Mesenchymal stem cell (in vitro differentiated cells and primary cell): ENCODE measurements at regions not wholly inside any gene's neighbourhood (a gene's known extent, or its start where the extent isn't known, plus 50 kb on each side); places are given as distances from the start of the nearest gene placed in this dataset.
"Not testable (repeated sequence)": the region's sequence is repeated elsewhere in the genome, so short reads cannot be mapped to it uniquely, and the experiment has no call there.

Experiments
- DNase-seq: peaks from one replicate; pipeline ENCODE4 v3.0.0-alpha.2; 2013
- H2AFZ ChIP-seq: one replicate; pipeline ENCODE4 v1.6.1; 2013; ENCODE audit warnings: low read depth, mild to moderate bottlenecking, control low read depth, inconsistent platforms, low read length, moderate library complexity
- H2AK5ac ChIP-seq: 2 replicates; pipeline ENCODE4 v1.6.1; 2013; ENCODE audit warnings: low read length, moderate library complexity, mild to moderate bottlenecking, inconsistent platforms; ENCODE audit not compliant: severe bottlenecking
- H2BK120ac ChIP-seq: one replicate; pipeline ENCODE4 v1.6.1; 2013; ENCODE audit warnings: low read depth, mild to moderate bottlenecking, inconsistent platforms, low read length, moderate library complexity
- H2BK12ac ChIP-seq, 2 experiments: one replicate each; pipeline ENCODE4 v1.6.1; 2013; ENCODE audit warnings: inconsistent platforms in 2 of 2, low read length in 2 of 2, mild to moderate bottlenecking in 2 of 2, moderate library complexity in 2 of 2, control low read depth in 1 of 2
- H2BK15ac ChIP-seq: one replicate; pipeline ENCODE4 v1.6.1; 2013; ENCODE audit warnings: mild to moderate bottlenecking, low read depth, inconsistent platforms; ENCODE audit not compliant: poor library complexity, severe bottlenecking
- H2BK5ac ChIP-seq: 2 replicates; pipeline ENCODE4 v1.6.1; 2013; ENCODE audit warnings: low read depth, mild to moderate bottlenecking, low read length, control low read depth, inconsistent platforms; ENCODE audit not compliant: poor library complexity, severe bottlenecking
- H3K14ac ChIP-seq, 2 experiments: one replicate each; pipeline ENCODE4 v1.6.1; 2013; ENCODE audit warnings: inconsistent platforms in 2 of 2, low read length in 2 of 2, control low read depth in 1 of 2, mild to moderate bottlenecking in 1 of 2, moderate library complexity in 1 of 2
- H3K18ac ChIP-seq, 2 experiments: one replicate each; pipeline ENCODE4 v1.6.1; 2013; ENCODE audit warnings: inconsistent platforms in 2 of 2, low read length in 2 of 2, control low read depth in 1 of 2, low read depth in 1 of 2, mild to moderate bottlenecking in 1 of 2
- H3K23ac ChIP-seq, 2 experiments: one replicate each; pipeline ENCODE4 v1.6.1; 2013; ENCODE audit warnings: inconsistent platforms in 2 of 2, low read length in 2 of 2, mild to moderate bottlenecking in 2 of 2, moderate library complexity in 2 of 2, control low read depth in 1 of 2
- H3K27ac ChIP-seq: 2 replicates; pipeline ENCODE4 v1.5.1; 2013; ENCODE audit warnings: mild to moderate bottlenecking, moderate library complexity, low read length, control low read depth, inconsistent platforms; ENCODE audit not compliant: poor library complexity, severe bottlenecking
- H3K27me3 ChIP-seq, 2 experiments: 2 replicates each; pipeline versions ENCODE4 v1.6.1 to v1.7.0; 2013; ENCODE audit warnings: low read length in 2 of 2, mild to moderate bottlenecking in 2 of 2, moderate library complexity in 2 of 2, control low read depth in 1 of 2, inconsistent platforms in 1 of 2; ENCODE audit not compliant: control insufficient read depth in 1 of 2, insufficient read depth in 1 of 2
- H3K36me3 ChIP-seq, 2 experiments: 2 replicates each; pipeline versions ENCODE4 v1.6.1 to v1.7.0; 2013; ENCODE audit warnings: low read length in 2 of 2, control low read depth in 1 of 2, inconsistent platforms in 1 of 2, low read depth in 1 of 2, mild to moderate bottlenecking in 1 of 2; ENCODE audit not compliant: insufficient read depth in 2 of 2, control insufficient read depth in 1 of 2
- H3K4ac ChIP-seq, 2 experiments: one replicate each; pipeline ENCODE4 v1.6.1; 2013; ENCODE audit warnings: inconsistent platforms in 2 of 2, low read length in 2 of 2, mild to moderate bottlenecking in 2 of 2, moderate library complexity in 2 of 2, control low read depth in 1 of 2, low read depth in 1 of 2
- H3K4me1 ChIP-seq: 2 replicates; pipeline ENCODE4 v1.6.1; 2013; ENCODE audit warnings: low read depth, low read length, control low read depth; ENCODE audit not compliant: control insufficient read depth, insufficient read depth
- H3K4me2 ChIP-seq: 2 replicates; pipeline ENCODE4 v1.6.1; 2013; ENCODE audit warnings: low read length, mild to moderate bottlenecking, inconsistent platforms; ENCODE audit not compliant: poor library complexity, severe bottlenecking
- H3K4me3 ChIP-seq, 2 experiments: 2 replicates each; pipeline versions ENCODE4 v1.5.1 to v1.7.0; 2013; ENCODE audit warnings: low read length in 2 of 2, mild to moderate bottlenecking in 2 of 2, control low read depth in 1 of 2, low read depth in 1 of 2; ENCODE audit not compliant: insufficient read depth in 1 of 2
- H3K79me1 ChIP-seq: replicated peaks from 2 replicates; pipeline ENCODE4 v1.6.1; 2013; ENCODE audit warnings: mild to moderate bottlenecking, control low read depth, low read length, inconsistent platforms; ENCODE audit not compliant: poor library complexity, severe bottlenecking
- H3K9ac ChIP-seq: 2 replicates; pipeline ENCODE4 v1.7.0; 2013; ENCODE audit warnings: mild to moderate bottlenecking, low read length, moderate library complexity
- H3K9me3 ChIP-seq: 2 replicates; pipeline ENCODE4 v1.7.0; 2013; ENCODE audit warnings: mild to moderate bottlenecking, low read length; ENCODE audit not compliant: control insufficient read depth
- H4K8ac ChIP-seq: one replicate; pipeline ENCODE4 v1.6.1; 2013; ENCODE audit warnings: inconsistent platforms, mild to moderate bottlenecking, low read length, moderate library complexity
- H4K91ac ChIP-seq: one replicate; pipeline ENCODE4 v1.6.1; 2013; ENCODE audit warnings: mild to moderate bottlenecking, low read length, inconsistent platforms
- WGBS: methylation state at CpG from one replicate; pipeline ENCODE4 v1.1.7; 2013; ENCODE audit warnings: mixed read lengths; 5-methylcytosine and 5-hydroxymethylcytosine counted together

- H2AFZ ChIP-seq, H3K27ac ChIP-seq, H3K4me3 ChIP-seq, H3K36me3 ChIP-seq, H2BK12ac ChIP-seq, H3K14ac ChIP-seq, DNase-seq, H3K9ac ChIP-seq, H3K18ac ChIP-seq, H2BK15ac ChIP-seq, H2BK5ac ChIP-seq, H4K91ac ChIP-seq, H3K4me1 ChIP-seq, H3K27me3 ChIP-seq, H2BK120ac ChIP-seq, H3K4ac ChIP-seq, H2AK5ac ChIP-seq, H3K79me1 ChIP-seq, H3K4me2 ChIP-seq, H3K23ac ChIP-seq, H4K8ac ChIP-seq: not testable (repeated sequence)
- 99% methylated on average over 5 of the region's 5 CpGs for WGBS
- H3K9me3 ChIP-seq = peaks cover 12% of the 10 kb centered on the region
Observed at GRCh38 chr18:30141506-30141905, 901.0 kb downstream of the DSC3 start.

- no peak overlapping the region for H2BK12ac ChIP-seq
- no peak overlapping the region for H3K4ac ChIP-seq
- no peak overlapping the region for H3K18ac ChIP-seq
- no peak overlapping the region for H3K14ac ChIP-seq
- no peak overlapping the region for H2BK15ac ChIP-seq
- WGBS = 89% methylated on average over 4 of the region's 5 CpGs
- no peak overlapping the region for H3K27ac ChIP-seq
- DNase-seq = no peak
- no peak overlapping the region for H3K4me2 ChIP-seq
- no peaks in the 10 kb centered on the region for H3K27me3 ChIP-seq
- H3K4me1 ChIP-seq = no peaks in the 10 kb centered on the region
- H3K4me3 ChIP-seq = no peak overlapping the region
- H2AK5ac ChIP-seq = no peak overlapping the region
- H3K79me1 ChIP-seq = no peaks in the 10 kb centered on the region
- no peak overlapping the region for H3K23ac ChIP-seq
- H2BK5ac ChIP-seq = no peak overlapping the region
- H4K8ac ChIP-seq = no peak overlapping the region
- no peak overlapping the region for H4K91ac ChIP-seq
- no peak overlapping the region for H3K9ac ChIP-seq
- no peak overlapping the region for H2BK120ac ChIP-seq
- H2AFZ ChIP-seq = no peak overlapping the region
- H3K9me3 ChIP-seq = peaks cover 12% of the 10 kb centered on the region
- no peaks in the 10 kb centered on the region for H3K36me3 ChIP-seq
Observed at GRCh38 chr18:30139631-30140287, 902.8 kb downstream of the DSC3 start.

- no peak overlapping the region for H2BK120ac ChIP-seq
- H3K4me2 ChIP-seq = no peak overlapping the region
- H3K79me1 ChIP-seq = no peaks in the 10 kb centered on the region
- no peak overlapping the region for H2BK12ac ChIP-seq
- no peak overlapping the region for H3K9ac ChIP-seq
- H3K14ac ChIP-seq = no peak overlapping the region
- 84% methylated on average over 4 of the region's 4 CpGs for WGBS
- H3K27me3 ChIP-seq = no peaks in the 10 kb centered on the region
- H3K36me3 ChIP-seq = no peaks in the 10 kb centered on the region
- no peak overlapping the region for H4K8ac ChIP-seq
- H3K27ac ChIP-seq = no peak overlapping the region
- H2AFZ ChIP-seq = no peak overlapping the region
- H3K9me3 ChIP-seq = peaks cover 12% of the 10 kb centered on the region
- no peak overlapping the region for H2AK5ac ChIP-seq
- no peak overlapping the region for H4K91ac ChIP-seq
- H3K4ac ChIP-seq = no peak overlapping the region
- DNase-seq = no peak
- H3K4me1 ChIP-seq = no peaks in the 10 kb centered on the region
- H3K18ac ChIP-seq = no peak overlapping the region
- H3K23ac ChIP-seq = no peak overlapping the region
- H3K4me3 ChIP-seq = no peak overlapping the region
- no peak overlapping the region for H2BK15ac ChIP-seq
- no peak overlapping the region for H2BK5ac ChIP-seq
Observed at GRCh38 chr18:30135938-30136337, 906.6 kb downstream of the DSC3 start.

- no peak overlapping the region for H3K4ac ChIP-seq
- no peak overlapping the region for H3K4me2 ChIP-seq
- no peak overlapping the region for H3K23ac ChIP-seq
- H2AFZ ChIP-seq = no peak overlapping the region
- H3K27me3 ChIP-seq = no peaks in the 10 kb centered on the region
- DNase-seq = no peak
- no peaks in the 10 kb centered on the region for H3K36me3 ChIP-seq
- H2BK12ac ChIP-seq = no peak overlapping the region
- H2BK120ac ChIP-seq = no peak overlapping the region
- no peaks in the 10 kb centered on the region for H3K79me1 ChIP-seq
- H3K14ac ChIP-seq = no peak overlapping the region
- no peak overlapping the region for H2BK15ac ChIP-seq
- H2AK5ac ChIP-seq = no peak overlapping the region
- H3K18ac ChIP-seq = no peak overlapping the region
- no peak overlapping the region for H4K91ac ChIP-seq
- no peak overlapping the region for H4K8ac ChIP-seq
- no peak overlapping the region for H2BK5ac ChIP-seq
- WGBS = 92% methylated on average over 1 of the region's 2 CpGs
- no peak overlapping the region for H3K4me3 ChIP-seq
- H3K9me3 ChIP-seq = peaks cover 8% of the 10 kb centered on the region
- H3K27ac ChIP-seq = no peak overlapping the region
- no peaks in the 10 kb centered on the region for H3K4me1 ChIP-seq
- no peak overlapping the region for H3K9ac ChIP-seq
Observed at GRCh38 chr18:30134020-30134419, 908.5 kb downstream of the DSC3 start.
